ENCODE measurements at regions not wholly inside any gene's neighbourhood (a gene's known extent, or its start where the extent isn't known, plus 50 kb on each side); places are given as distances from the start of the nearest gene placed in this dataset.

DNA sequence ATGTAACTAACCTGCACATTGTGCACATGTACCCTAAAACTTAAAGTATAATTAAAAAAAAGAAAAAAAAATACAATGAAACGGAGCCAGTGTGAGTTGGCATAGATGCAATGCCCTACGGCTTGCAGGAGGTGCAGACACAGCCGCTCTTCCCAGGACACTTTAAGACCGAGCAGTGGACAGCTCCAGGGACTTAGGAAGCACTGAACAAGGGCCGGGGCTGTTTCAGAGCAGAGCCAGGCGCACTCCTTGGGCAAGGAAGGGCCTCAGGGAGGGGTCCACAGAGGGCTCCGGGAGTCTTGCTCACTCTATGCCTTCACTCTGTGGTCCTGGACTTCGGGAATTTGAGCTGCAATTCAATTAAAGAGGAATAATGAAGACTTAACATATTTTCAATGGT lies 355.3 kb downstream of the TCERG1L start:
- H3K36me3 Mint-ChIP-seq: no peaks in the 10 kb centered on the region
- H3K27me3 Mint-ChIP-seq: no peaks in the 10 kb centered on the region
- H3K9me3 Mint-ChIP-seq: peaks cover 0 to 3% (median 0%) of the 10 kb centered on the region in 8 donors
- Histone ChIP-seq H3K4me1 (ENCODE audit: insufficient read depth, low read length) (no peaks in the 10 kb centered on the region), H3K27ac (ENCODE audit: low read depth, low read length) (no peak overlapping the region), H3K9me3 (ENCODE audit: control insufficient read depth in 1 of 2, low read length in 2 of 2) (no peaks in the 10 kb centered on the region), H3K4me3 (ENCODE audit: low read length in 2 of 2) (no peak overlapping the region), H3K27me3 (ENCODE audit: insufficient read depth, low read length) (no peaks in the 10 kb centered on the region), H3K36me3 (ENCODE audit: insufficient read depth, low read length) (no peaks in the 10 kb centered on the region)
- intact Hi-C loops (cut with micrococcal nuclease): no loop called here
- H3K27ac Mint-ChIP-seq: no peak overlapping the region
- DNase-seq: no peak
- H3K4me3 Mint-ChIP-seq: no peak overlapping the region
- ChIA-PET POLR2A (ENCODE audit: partially characterized antibody) (no interaction called here), CTCF (ENCODE audit: partially characterized antibody) (no interaction called here)
- no peaks in the 10 kb centered on the region for H3K4me1 Mint-ChIP-seq

DNA sequence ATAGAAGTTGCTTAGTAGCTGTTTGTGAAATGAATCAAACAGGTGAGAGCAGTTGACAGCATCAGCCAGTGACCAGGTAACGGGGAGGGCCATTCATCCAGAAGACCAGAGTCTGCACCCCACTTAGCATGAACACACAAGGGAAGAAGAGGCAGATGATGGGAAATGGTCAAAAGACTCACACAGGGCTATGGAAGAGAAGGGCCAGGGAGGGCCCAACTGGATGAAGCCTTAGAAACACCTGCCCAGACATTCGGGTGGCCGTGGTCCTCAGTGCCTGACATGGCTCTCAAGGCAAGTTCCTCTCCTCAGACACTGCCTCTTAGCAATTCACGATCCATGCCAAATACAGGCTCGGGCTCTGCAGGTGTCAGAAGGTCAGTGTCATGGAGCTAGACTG lies 354.1 kb downstream of the TCERG1L start:
- H3K9me3 Mint-ChIP-seq: peaks cover 0 to 3% (median under 1%) of the 10 kb centered on the region in 8 donors
- H3K4me3 Mint-ChIP-seq: no peak overlapping the region
- H3K36me3 Mint-ChIP-seq: no peaks in the 10 kb centered on the region
- Histone ChIP-seq H3K9me3 (ENCODE audit: control insufficient read depth in 1 of 2, low read length in 2 of 2) (no peaks in the 10 kb centered on the region), H3K4me1 (ENCODE audit: insufficient read depth, low read length) (no peaks in the 10 kb centered on the region), H3K36me3 (ENCODE audit: insufficient read depth, low read length) (no peaks in the 10 kb centered on the region), H3K4me3 (ENCODE audit: low read length in 2 of 2) (no peak overlapping the region), H3K27me3 (ENCODE audit: insufficient read depth, low read length) (no peaks in the 10 kb centered on the region), H3K27ac (ENCODE audit: low read depth, low read length) (no peak overlapping the region)
- no peaks in the 10 kb centered on the region for H3K4me1 Mint-ChIP-seq
- no peak overlapping the region for H3K27ac Mint-ChIP-seq
- ChIA-PET CTCF (ENCODE audit: partially characterized antibody) (no interaction called here), POLR2A (ENCODE audit: partially characterized antibody) (no interaction called here)
- intact Hi-C loops (cut with micrococcal nuclease): no loop called here
- DNase-seq: no peak
- no peaks in the 10 kb centered on the region for H3K27me3 Mint-ChIP-seq

- Histone ChIP-seq H3K36me3 (ENCODE audit: insufficient read depth, low read length) (no peaks in the 10 kb centered on the region), H3K4me1 (ENCODE audit: insufficient read depth, low read length) (no peaks in the 10 kb centered on the region), H3K27me3 (ENCODE audit: insufficient read depth, low read length) (no peaks in the 10 kb centered on the region), H3K9me3 (ENCODE audit: control insufficient read depth in 1 of 2, low read length in 2 of 2) (no peaks in the 10 kb centered on the region), H3K4me3 (ENCODE audit: low read length in 2 of 2) (no peak overlapping the region), H3K27ac (ENCODE audit: low read depth, low read length) (no peak overlapping the region)
- Mint-ChIP-seq H3K4me3 (no peak overlapping the region), H3K4me1 (no peaks in the 10 kb centered on the region), H3K27me3 (no peaks in the 10 kb centered on the region), H3K9me3 (peaks cover 0 to 3% (median under 1%) of the 10 kb centered on the region in 8 donors), H3K27ac (no peak overlapping the region), H3K36me3 (no peaks in the 10 kb centered on the region)
- intact Hi-C loops (cut with micrococcal nuclease): no loop called here
- DNase-seq: no peak
- ChIA-PET POLR2A (ENCODE audit: partially characterized antibody) (no interaction called here), CTCF (ENCODE audit: partially characterized antibody) (no interaction called here)
Measured at GRCh38 chr10:130958003-130958402, 353.5 kb downstream of the TCERG1L start.

DNA sequence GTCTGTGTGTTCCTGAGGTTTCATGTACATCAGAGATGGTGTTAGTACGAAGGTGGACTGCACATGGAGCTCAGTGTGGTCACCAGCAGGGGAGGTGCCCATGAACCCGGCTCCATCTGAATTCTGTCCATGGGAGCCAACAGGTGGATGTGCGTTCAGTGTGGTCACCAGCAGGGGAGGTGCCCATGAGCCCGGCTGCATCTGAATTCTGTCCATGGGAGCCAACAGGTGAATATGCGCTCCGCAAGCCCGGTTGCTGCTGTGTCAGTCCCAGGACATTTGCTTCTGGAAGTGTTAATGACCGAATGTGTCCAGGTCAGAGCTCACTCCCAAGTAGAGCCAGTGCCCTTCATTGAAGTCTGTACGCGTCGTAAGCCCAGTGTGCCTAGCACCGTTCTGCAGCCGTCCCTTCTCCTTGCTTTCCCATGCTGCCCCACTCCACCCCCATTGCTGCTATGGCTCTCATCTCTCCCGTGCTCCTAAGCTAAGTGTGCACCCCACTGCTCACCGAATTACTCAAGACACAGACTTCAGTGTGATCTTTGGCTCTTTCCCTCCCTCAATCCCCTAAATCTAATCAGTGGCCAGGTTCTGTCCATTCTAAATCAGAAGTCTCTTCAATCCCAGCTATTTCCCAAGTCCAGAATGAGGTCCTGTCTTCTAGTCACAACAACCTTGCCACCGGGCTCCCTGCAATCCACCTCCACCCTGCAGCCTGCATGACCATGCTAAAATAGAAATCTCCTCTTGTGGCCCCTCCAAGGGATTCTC lies 352.4 kb downstream of the TCERG1L start:
- Mint-ChIP-seq H3K4me1 (no peaks in the 10 kb centered on the region), H3K4me3 (no peak overlapping the region), H3K27me3 (no peaks in the 10 kb centered on the region), H3K27ac (no peak overlapping the region), H3K36me3 (no peaks in the 10 kb centered on the region), H3K9me3 (peaks cover 0 to 5% (median under 1%) of the 10 kb centered on the region in 8 donors)
- no peaks in the 10 kb centered on the region for H3K9me3 ChIP-seq (ENCODE audit: control insufficient read depth in 1 of 2, low read length in 2 of 2)
- no peak overlapping the region for H3K4me3 ChIP-seq (ENCODE audit: low read length in 2 of 2)
- ChIA-PET CTCF (ENCODE audit: partially characterized antibody) (no interaction called here), POLR2A (ENCODE audit: partially characterized antibody) (no interaction called here)
- H3K27ac ChIP-seq (ENCODE audit: low read depth, low read length): no peak overlapping the region
- no peak for DNase-seq
- H3K36me3 ChIP-seq (ENCODE audit: insufficient read depth, low read length): no peaks in the 10 kb centered on the region
- H3K27me3 ChIP-seq (ENCODE audit: insufficient read depth, low read length): no peaks in the 10 kb centered on the region
- intact Hi-C loops (cut with micrococcal nuclease): no loop called here
- no peaks in the 10 kb centered on the region for H3K4me1 ChIP-seq (ENCODE audit: insufficient read depth, low read length)

- Mint-ChIP-seq H3K27me3 (no peaks in the 10 kb centered on the region), H3K27ac (no peak overlapping the region), H3K4me3 (no peak overlapping the region), H3K9me3 (peaks cover 0 to 5% (median under 1%) of the 10 kb centered on the region in 8 donors), H3K4me1 (no peaks in the 10 kb centered on the region), H3K36me3 (no peaks in the 10 kb centered on the region)
- no peaks in the 10 kb centered on the region for H3K36me3 ChIP-seq (ENCODE audit: insufficient read depth, low read length)
- H3K4me3 ChIP-seq (ENCODE audit: low read length in 2 of 2): no peak overlapping the region
- no peak for DNase-seq
- no peaks in the 10 kb centered on the region for H3K9me3 ChIP-seq (ENCODE audit: control insufficient read depth in 1 of 2, low read length in 2 of 2)
- ChIA-PET POLR2A (ENCODE audit: partially characterized antibody) (no interaction called here), CTCF (ENCODE audit: partially characterized antibody) (no interaction called here)
- H3K27ac ChIP-seq (ENCODE audit: low read depth, low read length): no peak overlapping the region
- no peaks in the 10 kb centered on the region for H3K4me1 ChIP-seq (ENCODE audit: insufficient read depth, low read length)
- intact Hi-C loops (cut with micrococcal nuclease): no loop called here
- H3K27me3 ChIP-seq (ENCODE audit: insufficient read depth, low read length): no peaks in the 10 kb centered on the region
Measured at GRCh38 chr10:130959752-130960195, 351.7 kb downstream of the TCERG1L start.

GRCh38 chr10:130960531-130960930 lies 351.0 kb downstream of the TCERG1L start:
- no peak overlapping the region for H3K4me3 Mint-ChIP-seq
- H3K36me3 Mint-ChIP-seq: no peaks in the 10 kb centered on the region

GRCh38 chr10:130961506-130962239 lies 349.8 kb downstream of the TCERG1L start:
- no peak for DNase-seq
- Histone ChIP-seq H3K9me3 (ENCODE audit: control insufficient read depth in 1 of 2, low read length in 2 of 2) (no peaks in the 10 kb centered on the region), H3K36me3 (ENCODE audit: insufficient read depth, low read length) (no peaks in the 10 kb centered on the region), H3K27ac (ENCODE audit: low read depth, low read length) (no peak overlapping the region), H3K4me3 (ENCODE audit: low read length in 2 of 2) (no peak overlapping the region), H3K4me1 (ENCODE audit: insufficient read depth, low read length) (no peaks in the 10 kb centered on the region), H3K27me3 (ENCODE audit: insufficient read depth, low read length) (no peaks in the 10 kb centered on the region)
- peaks cover 0 to 5% (median 3%) of the 10 kb centered on the region in 8 donors for H3K9me3 Mint-ChIP-seq
- ChIA-PET POLR2A (ENCODE audit: partially characterized antibody) (no interaction called here), CTCF (ENCODE audit: partially characterized antibody) (no interaction called here)
- no peaks in the 10 kb centered on the region for H3K4me1 Mint-ChIP-seq
- H3K27me3 Mint-ChIP-seq: no peaks in the 10 kb centered on the region
- H3K36me3 Mint-ChIP-seq: no peaks in the 10 kb centered on the region
- no peak overlapping the region for H3K4me3 Mint-ChIP-seq
- H3K27ac Mint-ChIP-seq: no peak overlapping the region
- intact Hi-C loops (cut with micrococcal nuclease): no loop called here

More at GRCh38 chr10:130960531-130960930, 351.0 kb downstream of the TCERG1L start:
- Histone ChIP-seq H3K36me3 (ENCODE audit: insufficient read depth, low read length) (no peaks in the 10 kb centered on the region), H3K9me3 (ENCODE audit: control insufficient read depth in 1 of 2, low read length in 2 of 2) (no peaks in the 10 kb centered on the region), H3K27ac (ENCODE audit: low read depth, low read length) (no peak overlapping the region), H3K27me3 (ENCODE audit: insufficient read depth, low read length) (no peaks in the 10 kb centered on the region), H3K4me1 (ENCODE audit: insufficient read depth, low read length) (no peaks in the 10 kb centered on the region), H3K4me3 (ENCODE audit: low read length in 2 of 2) (no peak overlapping the region)
- no peaks in the 10 kb centered on the region for H3K27me3 Mint-ChIP-seq
- peaks cover 0 to 5% (median 1%) of the 10 kb centered on the region in 8 donors for H3K9me3 Mint-ChIP-seq
- no peaks in the 10 kb centered on the region for H3K4me1 Mint-ChIP-seq
- no peak for DNase-seq
- intact Hi-C loops (cut with micrococcal nuclease): no loop called here
- ChIA-PET CTCF (ENCODE audit: partially characterized antibody) (no interaction called here), POLR2A (ENCODE audit: partially characterized antibody) (no interaction called here)
- H3K27ac Mint-ChIP-seq: no peak overlapping the region

Measured in CD4-positive, alpha-beta memory T cell (primary cell).